Progenitor cell of endocrine pancreas (in vitro differentiated cells): ENCODE measurements at regions not wholly inside any gene's neighbourhood (a gene's known extent, or its start where the extent isn't known, plus 50 kb on each side); places are given as distances from the start of the nearest gene placed in this dataset.

Experiments used
- DNase-seq: peaks from one replicate; pipeline ENCODE4 v3.0.0; 2021; ENCODE audit warnings: low spot score; ENCODE audit not compliant: unreplicated experiment
- H3K27ac Mint-ChIP-seq: 2 replicates; pipeline ENCODE4 v1.8.0; 2021; ENCODE audit warnings: mild to moderate bottlenecking, moderate library complexity, mixed read lengths
- H3K27me3 Mint-ChIP-seq: 2 replicates; pipeline ENCODE4 v1.8.0; 2021; ENCODE audit warnings: mixed read lengths
- H3K36me3 Mint-ChIP-seq: 2 replicates; pipeline ENCODE4 v1.8.0; 2022; ENCODE audit warnings: mixed read lengths; ENCODE audit not compliant: insufficient read depth
- H3K4me1 Mint-ChIP-seq: 2 replicates; pipeline ENCODE4 v1.8.0; 2021; ENCODE audit warnings: low read depth, mixed read lengths
- H3K4me3 Mint-ChIP-seq: 2 replicates; pipeline ENCODE4 v1.8.0; 2021; ENCODE audit warnings: low read depth, mild to moderate bottlenecking, moderate library complexity, mixed read lengths
- H3K9me3 Mint-ChIP-seq: 2 replicates; pipeline ENCODE4 v1.8.0; 2021; ENCODE audit warnings: low read depth, mixed read lengths
- TF ChIP-seq, protein P1 (sequence below): fragments of 200-600 bp; sonication (generic); IDR thresholded peaks from one replicate; pipeline ENCODE4 v1.5.0; 2021; ENCODE audit warnings: antibody characterized with exemption, mild to moderate bottlenecking; ENCODE audit not compliant: unreplicated experiment

- H3K9me3 Mint-ChIP-seq: no peaks in the 10 kb centered on the region
- no peaks in the 10 kb centered on the region for H3K27me3 Mint-ChIP-seq
- H3K27ac Mint-ChIP-seq: no peak overlapping the region
- TF ChIP-seq, protein P1, sequence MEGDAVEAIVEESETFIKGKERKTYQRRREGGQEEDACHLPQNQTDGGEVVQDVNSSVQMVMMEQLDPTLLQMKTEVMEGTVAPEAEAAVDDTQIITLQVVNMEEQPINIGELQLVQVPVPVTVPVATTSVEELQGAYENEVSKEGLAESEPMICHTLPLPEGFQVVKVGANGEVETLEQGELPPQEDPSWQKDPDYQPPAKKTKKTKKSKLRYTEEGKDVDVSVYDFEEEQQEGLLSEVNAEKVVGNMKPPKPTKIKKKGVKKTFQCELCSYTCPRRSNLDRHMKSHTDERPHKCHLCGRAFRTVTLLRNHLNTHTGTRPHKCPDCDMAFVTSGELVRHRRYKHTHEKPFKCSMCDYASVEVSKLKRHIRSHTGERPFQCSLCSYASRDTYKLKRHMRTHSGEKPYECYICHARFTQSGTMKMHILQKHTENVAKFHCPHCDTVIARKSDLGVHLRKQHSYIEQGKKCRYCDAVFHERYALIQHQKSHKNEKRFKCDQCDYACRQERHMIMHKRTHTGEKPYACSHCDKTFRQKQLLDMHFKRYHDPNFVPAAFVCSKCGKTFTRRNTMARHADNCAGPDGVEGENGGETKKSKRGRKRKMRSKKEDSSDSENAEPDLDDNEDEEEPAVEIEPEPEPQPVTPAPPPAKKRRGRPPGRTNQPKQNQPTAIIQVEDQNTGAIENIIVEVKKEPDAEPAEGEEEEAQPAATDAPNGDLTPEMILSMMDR: no peak
- no peaks in the 10 kb centered on the region for H3K36me3 Mint-ChIP-seq
- DNase-seq: no peak
- H3K4me3 Mint-ChIP-seq: no peak overlapping the region
- H3K4me1 Mint-ChIP-seq: no peaks in the 10 kb centered on the region
Observed at GRCh38 chr6:9646342-9647070, 768.4 kb downstream of the TFAP2A start.

DNA sequence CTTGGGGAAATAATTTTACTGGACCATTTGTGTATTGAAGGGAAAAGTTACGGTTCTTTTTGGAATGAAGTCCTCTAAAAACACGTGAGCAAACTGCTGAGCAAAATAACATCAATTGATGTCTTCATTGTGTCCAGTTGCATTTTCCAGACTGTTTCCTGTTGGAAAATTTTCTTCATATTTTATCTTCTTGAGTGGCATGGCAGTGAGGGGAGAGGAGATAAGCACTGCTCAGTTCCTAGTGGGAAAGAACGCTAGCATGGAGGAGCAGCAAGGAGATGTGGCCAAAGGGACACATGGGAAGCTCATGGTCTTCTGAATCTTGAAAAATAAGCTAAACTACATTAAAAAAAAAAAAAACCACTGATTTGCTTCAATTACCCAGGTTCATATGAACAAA, 776.0 kb downstream of the TFAP2A start:
- DNase-seq: no peak
- no peak overlapping the region for H3K27ac Mint-ChIP-seq
- H3K4me3 Mint-ChIP-seq: no peak overlapping the region
- H3K36me3 Mint-ChIP-seq: no peaks in the 10 kb centered on the region
- TF ChIP-seq, protein P1: no peak
- H3K27me3 Mint-ChIP-seq: no peaks in the 10 kb centered on the region
- no peaks in the 10 kb centered on the region for H3K4me1 Mint-ChIP-seq
- H3K9me3 Mint-ChIP-seq: no peaks in the 10 kb centered on the region

GRCh38 chr6:9634776-9635175, 780.1 kb downstream of the TFAP2A start:
- H3K27me3 Mint-ChIP-seq: no peaks in the 10 kb centered on the region
- no peak overlapping the region for H3K27ac Mint-ChIP-seq
- H3K4me3 Mint-ChIP-seq: no peak overlapping the region
- peaks cover 2% of the 10 kb centered on the region for H3K36me3 Mint-ChIP-seq
- no peak for DNase-seq
- peaks cover 9% of the 10 kb centered on the region for H3K9me3 Mint-ChIP-seq
- TF ChIP-seq, protein P1: no peak
- no peaks in the 10 kb centered on the region for H3K4me1 Mint-ChIP-seq

DNA sequence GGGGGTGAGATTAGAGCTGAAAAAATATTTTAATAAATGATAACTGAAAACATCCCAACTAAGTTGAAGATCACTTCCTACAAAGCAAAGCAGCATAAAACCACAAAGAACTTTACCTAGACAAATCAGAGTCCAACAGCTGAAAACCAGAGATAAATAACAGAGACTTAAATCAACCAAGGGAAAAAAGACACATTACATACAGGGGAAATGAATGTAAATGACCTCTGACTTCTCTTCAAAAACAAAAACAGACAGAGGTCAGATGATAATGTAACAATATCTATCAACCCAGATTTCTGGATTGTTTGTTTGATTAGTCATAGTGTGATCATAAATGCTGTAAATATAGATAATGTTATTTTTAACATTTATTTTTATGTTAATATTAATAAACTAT, 782.8 kb downstream of the TFAP2A start:
- DNase-seq: no peak
- Mint-ChIP-seq H3K4me3 (no peak overlapping the region), H3K9me3 (peaks cover 10% of the 10 kb centered on the region), H3K27me3 (no peaks in the 10 kb centered on the region), H3K27ac (no peak overlapping the region), H3K4me1 (no peaks in the 10 kb centered on the region), H3K36me3 (peaks cover 2% of the 10 kb centered on the region)
- TF ChIP-seq, protein P1: no peak

GRCh38 chr6:9628819-9629218, 786.1 kb downstream of the TFAP2A start:
- peaks cover 10% of the 10 kb centered on the region for H3K9me3 Mint-ChIP-seq
- no peaks in the 10 kb centered on the region for H3K4me1 Mint-ChIP-seq
- H3K27me3 Mint-ChIP-seq: no peaks in the 10 kb centered on the region
- peaks cover 2% of the 10 kb centered on the region for H3K36me3 Mint-ChIP-seq
- no peak overlapping the region for H3K27ac Mint-ChIP-seq
- DNase-seq: no peak
- TF ChIP-seq, protein P1: no peak
- no peak overlapping the region for H3K4me3 Mint-ChIP-seq
